Neutrophil (primary cell): ENCODE measurements at regions not wholly inside any gene's neighbourhood (a gene's known extent, or its start where the extent isn't known, plus 50 kb on each side); places are given as distances from the start of the nearest gene placed in this dataset.
"Not testable (repeated sequence)": the region's sequence is repeated elsewhere in the genome, so short reads cannot be mapped to it uniquely, and the experiment has no call there.

Source experiments
- H3K27ac ChIP-seq: fragments of 200-600 bp; sonication (generic); 2 replicates; pipeline ENCODE4 v1.5.1; 2016; ENCODE audit warnings: mild to moderate bottlenecking, moderate library complexity
- H3K27me3 ChIP-seq: fragments of 200-600 bp; sonication (generic); 2 replicates; pipeline ENCODE4 v1.6.0; 2016; ENCODE audit warnings: mild to moderate bottlenecking
- H3K36me3 ChIP-seq: fragments of 200-600 bp; sonication (generic); 2 replicates; pipeline ENCODE4 v1.5.1; 2017
- H3K4me1 ChIP-seq, 2 experiments: fragments of 200-600 bp in 1 of 2; sonication (generic) in 1 of 2; 1 replicate in 1 of 2; 2 replicates in 1 of 2; pipeline versions ENCODE4 v1.5.1 to v1.6.1; 2013 to 2016; ENCODE audit warnings: low read depth in 1 of 2, low read length in 1 of 2, mild to moderate bottlenecking in 1 of 2, moderate library complexity in 1 of 2; ENCODE audit not compliant: control insufficient read depth in 1 of 2, insufficient read depth in 1 of 2
- H3K4me3 ChIP-seq, 2 experiments: fragments of 200-600 bp in 1 of 2; sonication (generic) in 1 of 2; 1 replicate in 1 of 2; 2 replicates in 1 of 2; pipeline ENCODE4 v1.5.1; 2013 to 2016; ENCODE audit warnings: low read depth in 1 of 2, low read length in 1 of 2, mild to moderate bottlenecking in 1 of 2, moderate library complexity in 1 of 2
- H3K9me3 ChIP-seq: fragments of 200-600 bp; sonication (generic); 2 replicates; pipeline ENCODE4 v1.5.1; 2016
- TF ChIP-seq, protein P1 (sequence below): fragments of 200-600 bp; sonication (generic); IDR thresholded peaks from 2 replicates; pipeline ENCODE4 v1.5.1; 2016; ENCODE audit warnings: antibody characterized with exemption

- no peaks in the 10 kb centered on the region for H3K27me3 ChIP-seq
- no peak overlapping the region for H3K27ac ChIP-seq
- no peaks in the 10 kb centered on the region for H3K36me3 ChIP-seq
- no peak overlapping the region for H3K4me3 ChIP-seq
- TF ChIP-seq, protein P1, sequence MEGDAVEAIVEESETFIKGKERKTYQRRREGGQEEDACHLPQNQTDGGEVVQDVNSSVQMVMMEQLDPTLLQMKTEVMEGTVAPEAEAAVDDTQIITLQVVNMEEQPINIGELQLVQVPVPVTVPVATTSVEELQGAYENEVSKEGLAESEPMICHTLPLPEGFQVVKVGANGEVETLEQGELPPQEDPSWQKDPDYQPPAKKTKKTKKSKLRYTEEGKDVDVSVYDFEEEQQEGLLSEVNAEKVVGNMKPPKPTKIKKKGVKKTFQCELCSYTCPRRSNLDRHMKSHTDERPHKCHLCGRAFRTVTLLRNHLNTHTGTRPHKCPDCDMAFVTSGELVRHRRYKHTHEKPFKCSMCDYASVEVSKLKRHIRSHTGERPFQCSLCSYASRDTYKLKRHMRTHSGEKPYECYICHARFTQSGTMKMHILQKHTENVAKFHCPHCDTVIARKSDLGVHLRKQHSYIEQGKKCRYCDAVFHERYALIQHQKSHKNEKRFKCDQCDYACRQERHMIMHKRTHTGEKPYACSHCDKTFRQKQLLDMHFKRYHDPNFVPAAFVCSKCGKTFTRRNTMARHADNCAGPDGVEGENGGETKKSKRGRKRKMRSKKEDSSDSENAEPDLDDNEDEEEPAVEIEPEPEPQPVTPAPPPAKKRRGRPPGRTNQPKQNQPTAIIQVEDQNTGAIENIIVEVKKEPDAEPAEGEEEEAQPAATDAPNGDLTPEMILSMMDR: no peak
- H3K4me1 ChIP-seq: no peaks in the 10 kb centered on the region
- no peaks in the 10 kb centered on the region for H3K9me3 ChIP-seq
These were observed 68.2 kb upstream of the MAML3 start for GRCh38 chr4:140222171-140222570.

DNA sequence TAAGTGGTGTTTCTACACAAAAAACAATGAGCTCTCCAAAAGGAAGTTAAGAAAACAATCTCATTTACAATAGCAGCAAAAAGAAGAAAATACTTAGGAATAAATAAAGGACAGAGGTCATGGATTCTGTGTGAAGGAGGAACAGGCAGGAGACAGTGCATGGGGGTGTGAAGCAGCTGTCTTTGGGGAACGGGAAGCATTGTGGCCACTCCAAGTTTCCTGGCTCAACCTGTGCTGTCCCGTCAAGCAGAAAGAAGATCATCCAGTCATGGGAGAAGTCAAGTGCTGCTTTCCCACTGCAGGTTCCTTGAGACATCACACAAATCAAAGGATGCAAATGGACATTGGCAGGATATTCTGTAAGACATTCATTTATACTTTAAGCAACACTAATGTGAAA, 66.1 kb upstream of the MAML3 start:
- TF ChIP-seq, protein P1: no peak
- no peak overlapping the region for H3K27ac ChIP-seq
- no peak overlapping the region for H3K4me3 ChIP-seq
- no peaks in the 10 kb centered on the region for H3K4me1 ChIP-seq
- H3K9me3 ChIP-seq: no peaks in the 10 kb centered on the region
- H3K36me3 ChIP-seq: no peaks in the 10 kb centered on the region
- no peaks in the 10 kb centered on the region for H3K27me3 ChIP-seq

DNA sequence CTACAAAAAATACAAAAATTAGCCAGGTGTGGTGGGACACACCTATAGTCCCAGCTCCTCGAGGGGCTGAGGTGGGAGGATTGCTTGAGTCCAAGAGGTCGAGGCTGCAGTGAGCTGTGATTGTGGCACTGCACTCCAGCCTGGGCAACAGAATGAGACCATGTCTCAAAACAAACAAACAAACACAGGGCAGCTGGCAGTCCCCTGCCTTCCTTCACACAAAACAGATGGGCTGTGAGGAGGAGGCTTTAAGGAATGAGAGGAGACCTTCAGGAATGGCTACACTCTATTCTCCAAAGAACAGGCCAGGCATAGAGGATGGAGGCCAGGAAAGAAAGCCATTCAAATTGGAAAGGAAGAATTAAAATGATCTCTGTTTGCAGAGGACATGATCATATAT, 65.6 kb upstream of the MAML3 start:
- Histone ChIP-seq H3K4me3 (no peak overlapping the region), H3K9me3 (no peaks in the 10 kb centered on the region), H3K36me3 (no peaks in the 10 kb centered on the region), H3K4me1 (no peaks in the 10 kb centered on the region), H3K27me3 (no peaks in the 10 kb centered on the region), H3K27ac (no peak overlapping the region)
- TF ChIP-seq, protein P1: no peak

GRCh38 chr4:140219070-140219469, 65.1 kb upstream of the MAML3 start:
- not testable (repeated sequence) for H3K9me3 ChIP-seq, H3K4me3 ChIP-seq, H3K27me3 ChIP-seq, H3K4me1 ChIP-seq, H3K36me3 ChIP-seq, H3K27ac ChIP-seq

DNA sequence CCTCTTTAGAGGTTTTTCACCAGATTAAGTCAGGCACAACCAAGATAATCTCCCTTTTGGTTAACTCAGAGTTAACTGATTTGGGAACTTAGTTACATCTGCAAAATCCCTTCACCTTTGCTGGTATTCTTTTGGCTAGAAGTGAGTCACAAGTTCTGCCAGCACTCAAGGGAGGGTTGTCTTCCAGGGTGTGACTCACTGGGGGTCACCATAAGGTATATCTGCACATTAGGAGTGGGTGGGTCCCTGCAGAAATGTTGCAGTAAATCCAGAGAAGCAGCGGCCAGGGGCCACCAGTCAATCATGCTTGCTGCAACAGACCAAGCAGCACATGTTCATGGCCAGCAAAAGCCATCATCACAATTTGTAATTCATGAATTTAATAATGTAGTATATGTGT, 59.8 kb upstream of the MAML3 start:
- TF ChIP-seq, protein P1: no peak
- H3K27ac ChIP-seq: no peak overlapping the region

GRCh38 chr4:140213116-140213515, 59.1 kb upstream of the MAML3 start:
- Histone ChIP-seq H3K4me3 (no peak overlapping the region), H3K4me1 (no peaks in the 10 kb centered on the region), H3K27ac (no peak overlapping the region), H3K36me3 (no peaks in the 10 kb centered on the region), H3K9me3 (no peaks in the 10 kb centered on the region), H3K27me3 (no peaks in the 10 kb centered on the region)
- TF ChIP-seq, protein P1: no peak

More for the DNA sequence above, 59.8 kb upstream of the MAML3 start:
- no peak overlapping the region for H3K4me3 ChIP-seq
- H3K27me3 ChIP-seq: no peaks in the 10 kb centered on the region
- no peaks in the 10 kb centered on the region for H3K36me3 ChIP-seq
- H3K4me1 ChIP-seq: no peaks in the 10 kb centered on the region
- H3K9me3 ChIP-seq: no peaks in the 10 kb centered on the region
